Stomach (tissue), 4 donors: ENCODE measurements at regions not wholly inside any gene's neighbourhood (a gene's known extent, or its start where the extent isn't known, plus 50 kb on each side); places are given as distances from the start of the nearest gene placed in this dataset.

ENCODE experiments used
- CTCF ChIP-seq, 7 experiments: fragments of 450-650 bp in 4 of 7; fragments of 200-600 bp in 3 of 7; sonication (generic) in 3 of 7; IDR thresholded peaks; one replicate each; pipeline ENCODE4 v1.5.1; 2016 to 2019; ENCODE audit warnings: antibody characterized with exemption in 7 of 7, control low read depth in 2 of 7, mild to moderate bottlenecking in 1 of 7
- EP300 ChIP-seq: sonication (generic); formaldehyde crosslinking; IDR thresholded peaks from one replicate; pipeline ENCODE4 v1.6.1; 2017; ENCODE audit warnings: antibody characterized with exemption
- POLR2A ChIP-seq, 4 donors: fragments of 450-650 bp; IDR thresholded peaks; one replicate each; pipeline ENCODE4 v1.6.1; 2016; ENCODE audit warnings: antibody characterized with exemption in 4 of 4, control low read depth in 2 of 4, mild to moderate bottlenecking in 1 of 4, moderate library complexity in 1 of 4
- POLR2AphosphoS5 ChIP-seq, 3 donors: sonication (generic); formaldehyde crosslinking; IDR thresholded peaks; one replicate each; pipeline ENCODE4 v1.6.1; 2016; ENCODE audit warnings: antibody characterized with exemption in 3 of 3

GRCh38 chr17:16879686-16880085 lies 92.2 kb downstream of the TNFRSF13B start:
- TF ChIP-seq POLR2AphosphoS5 (IDR thresholded peaks at IDR 0.05) (no peak), CTCF (IDR thresholded peaks at IDR 0.05) (no peak), EP300 (no peak), POLR2A (IDR thresholded peaks at IDR 0.05) (no peak)
